GM12878 (cell line): ENCODE measurements at regions not wholly inside any gene's neighbourhood (a gene's known extent, or its start where the extent isn't known, plus 50 kb on each side); places are given as distances from the start of the nearest gene placed in this dataset.

Source experiments
- ATAC-seq: fragments of 200-7000 bp; cut with Tn5 transposase; 3 replicates; pipeline ENCODE4 v1.9.1; 2020; ENCODE audit warnings: mild to moderate bottlenecking, moderate library complexity
- BruUV-seq: library from RNA; stranded (reverse); fragments of 400-500 nt; replicated peaks from 2 replicates; lab custom pipeline; 2021; lab: Mats Ljungman, UMichigan
- CTCF ChIA-PET: fragments of 300-600 bp; sonication (Branson Sonifier 250); formaldehyde crosslinking; extraction: SDS; loops from one replicate; lab custom pipeline; 2021; ENCODE audit warnings: inconsistent platforms; lab: Yijun Ruan, JAX
- POLR2A ChIA-PET: fragments of 350-600 bp; formaldehyde crosslinking; extraction: SDS; loops from one replicate; lab custom pipeline; 2021; ENCODE audit warnings: inconsistent platforms; lab: Charles Lee
- RAD21 ChIA-PET: fragments of 300-600 bp; sonication (Branson Sonifier 250); formaldehyde crosslinking; loops from one replicate; lab custom pipeline; 2023; ENCODE audit warnings: antibody characterized with exemption; ENCODE audit not compliant: unreplicated experiment; lab: Charles Lee
- SMC1A ChIA-PET: fragments of 300-600 bp; sonication (Branson Sonifier 250); formaldehyde crosslinking; loops from one replicate; lab custom pipeline; 2023; ENCODE audit not compliant: unreplicated experiment, uncharacterized antibody; lab: Charles Lee
- DNase-seq: peaks from one replicate; pipeline ENCODE4 v3.0.0-alpha.2; 2011; ENCODE audit warnings: low read depth, low spot score
- FAIRE-seq: peaks from 3 replicates; lab custom pipeline; 2011; peaks lifted over from hg19 to GRCh38; lab: Jason Lieb, UNC
- H2AFZ ChIP-seq: 2 replicates; pipeline ENCODE4 v1.6.0; 2011; ENCODE audit warnings: low read depth, low read length, control low read depth; ENCODE audit not compliant: control insufficient read depth
- H3K27ac ChIP-seq: 2 replicates; pipeline ENCODE4 v1.5.1; 2011; ENCODE audit warnings: control low read depth; ENCODE audit not compliant: control insufficient read depth, insufficient read depth
- H3K27me3 ChIP-seq, 2 experiments: replicated peaks in 1 of 2; 2 replicates each; pipeline versions ENCODE4 v1.6.0 to v1.6.1; 2011; ENCODE audit warnings: low read length in 1 of 2; ENCODE audit not compliant: control insufficient read depth in 2 of 2, insufficient read depth in 2 of 2
- H3K36me3 ChIP-seq, 2 experiments: 2 replicates each; pipeline ENCODE4 v1.5.1; 2011; ENCODE audit warnings: low read length in 1 of 2; ENCODE audit not compliant: control insufficient read depth in 2 of 2, insufficient read depth in 2 of 2
- H3K4me1 ChIP-seq: 2 replicates; pipeline ENCODE4 v1.6.1; 2011; ENCODE audit warnings: mild to moderate bottlenecking, low read length, moderate library complexity, mixed read lengths; ENCODE audit not compliant: control insufficient read depth, insufficient read depth
- H3K4me2 ChIP-seq: 2 replicates; pipeline ENCODE4 v1.6.0; 2011; ENCODE audit warnings: control low read depth; ENCODE audit not compliant: control insufficient read depth, insufficient read depth
- H3K4me3 ChIP-seq: fragments of 200-600 bp; sonication (generic); 2 replicates; pipeline ENCODE4 v1.5.1; 2016
- H3K79me2 ChIP-seq: 2 replicates; pipeline ENCODE4 v1.6.0; 2011; ENCODE audit warnings: low read length; ENCODE audit not compliant: control insufficient read depth, insufficient read depth
- H3K9ac ChIP-seq: 2 replicates; pipeline ENCODE4 v1.8.0; 2011; ENCODE audit warnings: low read length, control low read depth, mixed read lengths; ENCODE audit not compliant: control insufficient read depth, insufficient read depth
- H3K9me3 ChIP-seq: replicated peaks from 3 replicates; pipeline ENCODE4 v1.5.1; 2011; ENCODE audit warnings: mild to moderate bottlenecking, low read length; ENCODE audit not compliant: control insufficient read depth, insufficient read depth
- H4K20me1 ChIP-seq: 2 replicates; pipeline ENCODE4 v1.6.0; 2011; ENCODE audit not compliant: control insufficient read depth, insufficient read depth
- CBX3 ChIP-seq: fragments of 200-600 bp; sonication (generic); IDR thresholded peaks from 2 replicates; pipeline ENCODE4 v1.6.1; 2016; ENCODE audit warnings: low read depth, borderline replicate concordance
- E4F1 ChIP-seq: fragments of 450-650 bp; IDR thresholded peaks from 2 replicates; pipeline ENCODE4 v1.6.1; 2018; ENCODE audit warnings: borderline replicate concordance, mild to moderate bottlenecking; ENCODE audit not compliant: partially characterized antibody
- HSF1 ChIP-seq: fragments of 150-350 bp; IDR thresholded peaks from 2 replicates; pipeline ENCODE4 v1.6.1; 2014; ENCODE audit warnings: mild to moderate bottlenecking, low read depth, low read length
- IRF4 ChIP-seq: IDR thresholded peaks from 2 replicates; pipeline ENCODE4 v1.6.1; 2011; ENCODE audit warnings: low read depth, low read length
- KLF5 ChIP-seq: fragments of 450-650 bp; IDR thresholded peaks from 2 replicates; pipeline ENCODE4 v1.6.1; 2014; ENCODE audit warnings: mild to moderate bottlenecking; ENCODE audit not compliant: partially characterized antibody
- NFXL1 ChIP-seq: fragments of 450-650 bp; IDR thresholded peaks from 2 replicates; pipeline ENCODE4 v1.6.1; 2017; ENCODE audit warnings: antibody characterized with exemption, mild to moderate bottlenecking, borderline replicate concordance
- NR2C1 ChIP-seq: fragments of 450-650 bp; IDR thresholded peaks from 2 replicates; pipeline ENCODE4 v1.6.1; 2017; ENCODE audit warnings: antibody characterized with exemption, mild to moderate bottlenecking, moderate library complexity
- POU2F2 ChIP-seq: IDR thresholded peaks from 3 replicates; pipeline ENCODE4 v1.6.1; 2011; ENCODE audit warnings: low read depth, mild to moderate bottlenecking, low read length, borderline replicate concordance
- RBBP5 ChIP-seq: fragments of 200-600 bp; sonication (generic); conservative IDR thresholded peaks from 2 replicates; pipeline ENCODE4 v1.6.1; 2016
- STAT3 ChIP-seq: IDR thresholded peaks from 2 replicates; pipeline ENCODE4 v1.6.1; 2011; ENCODE audit warnings: low read depth, low read length, improper control_type of control experiment
- WRNIP1 ChIP-seq: IDR thresholded peaks from 2 replicates; pipeline ENCODE4 v1.6.1; 2011; ENCODE audit warnings: low read depth, low read length, improper control_type of control experiment, borderline replicate concordance
- YY1 ChIP-seq: IDR thresholded peaks from 2 replicates; pipeline ENCODE4 v1.6.1; 2011; ENCODE audit warnings: low read depth, mild to moderate bottlenecking, low read length
- WGBS: methylation state at CpG from one replicate; pipeline ENCODE4 v1.1.6; 2016; ENCODE audit warnings: low lambda C conversion rate; ENCODE audit not compliant: insufficient replicate concordance, insufficient coverage; ENCODE audit errors: missing lambda C conversion rate; 5-methylcytosine and 5-hydroxymethylcytosine counted together
- in situ Hi-C: fragments of 300-500 bp; cut with MboI; formaldehyde crosslinking; loops from 9 replicates; pipeline ENCODE4 v1.14.3; 2018; ENCODE audit warnings: mixed read lengths
- intact Hi-C: fragments of 100-400 bp; cut with micrococcal nuclease; formaldehyde crosslinking; loops from one replicate; pipeline ENCODE4 v1.14.2; 2022; ENCODE audit not compliant: unreplicated experiment

DNA sequence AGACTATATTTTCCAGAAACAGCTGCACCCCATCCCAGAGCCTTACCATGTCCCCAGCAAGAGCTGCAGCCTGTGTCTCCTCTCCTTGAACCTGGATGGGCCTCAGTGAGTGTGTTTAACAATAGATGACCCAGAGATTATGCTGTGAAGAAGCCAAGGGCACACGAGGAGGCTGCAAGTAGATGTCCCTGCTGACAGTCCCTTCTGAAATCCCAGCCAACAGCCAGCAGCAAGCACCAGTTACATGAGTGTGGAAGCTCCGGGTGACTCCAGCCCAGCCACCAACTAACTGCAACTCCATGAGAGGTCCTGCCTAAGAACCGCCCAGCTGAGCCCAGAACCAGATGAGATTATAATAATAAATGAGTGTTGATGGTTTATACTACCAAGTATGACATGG, 191.7 kb downstream of the BCL11B start:
- no peak overlapping the region for H2AFZ ChIP-seq
- H3K27ac ChIP-seq, result no peak overlapping the region
- H3K9me3 ChIP-seq, result no peaks in the 10 kb centered on the region
- SMC1A ChIA-PET, result no interaction called here
- H4K20me1 ChIP-seq, result no peaks in the 10 kb centered on the region
- TF ChIP-seq HSF1 (no peak), NR2C1 (no peak), YY1 (no peak), KLF5 (no peak), STAT3 (no peak), NFXL1 (no peak), WRNIP1 (no peak), RBBP5 (no peak), IRF4 (no peak), POU2F2 (no peak), E4F1 (no peak), CBX3 (no peak)
- 2% methylated on average over 3 of the region's 3 CpGs for WGBS
- no peak overlapping the region for H3K4me3 ChIP-seq
- no peak for ATAC-seq
- no peaks in the 10 kb centered on the region for H3K4me1 ChIP-seq
- CTCF ChIA-PET, result no interaction called here
- FAIRE-seq, result no peak
- no peak for DNase-seq
- in situ Hi-C loops (no loop called here), intact Hi-C loops (no loop called here)
- H3K4me2 ChIP-seq, result no peak overlapping the region
- BruUV-seq, result no TSS peak
- H3K9ac ChIP-seq, result no peak overlapping the region
- RAD21 ChIA-PET, result no interaction called here
- H3K79me2 ChIP-seq, result no peaks in the 10 kb centered on the region
- POLR2A ChIA-PET, result no interaction called here
- no peaks in the 10 kb centered on the region for H3K36me3 ChIP-seq
- no peaks in the 10 kb centered on the region for H3K27me3 ChIP-seq
